Activated T-cell treated with anti-CD3 and anti-CD28 coated beads, Interleukin-2, amount 50 U/mL, for 48 hours (primary cell): ENCODE measurements at regions not wholly inside any gene's neighbourhood (a gene's known extent, or its start where the extent isn't known, plus 50 kb on each side); places are given as distances from the start of the nearest gene placed in this dataset.
"Not testable (repeated sequence)": the region's sequence is repeated elsewhere in the genome, so short reads cannot be mapped to it uniquely, and the experiment has no call there.

Source experiments
- DNase-seq, 2 experiments: peaks; one replicate each; pipeline ENCODE4 v3.0.0-alpha.2; 2020

- DNase-seq = no peak
These were observed 353.9 kb upstream of the LMCD1 start for GRCh38 chr3:8147711-8148110.

DNA sequence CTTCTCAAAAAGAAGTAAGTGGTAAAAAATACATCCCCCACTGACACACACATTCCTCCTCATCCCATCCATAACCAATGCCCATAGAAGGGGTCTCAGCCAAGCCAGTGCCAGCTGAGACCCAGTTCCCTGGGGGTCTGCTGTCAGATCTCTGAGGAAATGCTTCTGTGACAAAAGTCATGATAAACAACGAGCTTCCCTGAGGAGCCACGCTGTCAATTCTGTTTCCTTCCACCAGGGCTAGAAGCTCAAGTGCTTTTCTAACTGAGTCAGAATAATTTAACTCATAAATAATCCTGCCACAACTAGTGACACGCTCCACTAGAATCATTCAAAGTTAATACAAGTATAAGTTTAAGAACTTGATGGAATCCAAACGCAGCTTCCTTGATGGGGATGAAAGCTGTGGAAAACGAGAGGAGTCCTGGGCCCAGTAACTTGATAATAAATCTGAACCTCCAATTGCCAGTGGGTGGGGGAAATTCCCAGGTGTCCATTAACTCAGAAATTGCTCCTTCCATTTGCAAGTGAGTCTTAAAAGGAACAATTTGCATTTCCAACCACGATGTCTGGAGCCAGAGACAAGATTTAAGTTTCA is 348.7 kb upstream of the LMCD1 start:
- DNase-seq = no peak

- DNase-seq = no peak
These were observed 347.8 kb upstream of the LMCD1 start for GRCh38 chr3:8153800-8154199.

GRCh38 chr3:8154617-8155016 is 347.0 kb upstream of the LMCD1 start:
- no peak for DNase-seq

DNA sequence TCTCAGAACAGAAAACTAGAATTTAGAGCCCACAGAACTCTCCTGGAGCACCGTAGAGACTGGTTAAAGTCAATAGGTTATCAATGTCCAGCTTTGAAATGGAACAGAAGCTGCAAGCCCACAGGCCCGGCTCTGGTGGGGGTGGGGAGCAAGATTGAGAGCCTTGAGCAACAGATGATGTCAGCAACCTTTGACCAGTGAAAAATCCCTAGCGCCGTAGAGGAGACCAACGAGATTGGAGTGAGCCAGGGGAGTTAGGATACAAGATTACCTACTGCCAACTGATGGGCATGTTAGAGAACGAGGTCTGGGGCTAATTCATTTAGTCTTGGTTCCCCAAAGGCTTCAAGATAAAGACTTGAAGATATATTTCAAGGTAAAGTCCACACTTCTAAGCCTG is 345.5 kb upstream of the LMCD1 start:
- DNase-seq = no peak

DNA sequence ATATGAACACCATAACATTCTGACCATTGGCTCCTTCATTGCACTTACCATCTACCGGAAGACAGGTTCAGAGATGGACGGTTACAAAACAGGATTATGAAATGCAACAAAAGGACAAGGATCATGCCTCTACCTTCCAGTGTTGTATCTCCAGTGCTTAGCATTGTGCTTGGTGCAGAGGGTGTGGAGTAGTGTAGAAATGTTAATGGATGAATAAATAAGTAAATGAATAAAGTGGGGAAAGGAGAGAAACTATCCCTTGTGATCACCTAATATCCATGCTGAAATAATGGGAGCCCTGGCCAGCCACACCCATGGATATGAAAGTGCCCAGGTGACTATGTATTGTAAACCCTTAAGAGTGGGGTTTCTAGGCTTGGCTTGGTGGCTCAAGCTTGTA is 344.8 kb upstream of the LMCD1 start:
- DNase-seq = no peak

GRCh38 chr3:8157640-8158039 is 344.0 kb upstream of the LMCD1 start:
- no peak for DNase-seq

DNA sequence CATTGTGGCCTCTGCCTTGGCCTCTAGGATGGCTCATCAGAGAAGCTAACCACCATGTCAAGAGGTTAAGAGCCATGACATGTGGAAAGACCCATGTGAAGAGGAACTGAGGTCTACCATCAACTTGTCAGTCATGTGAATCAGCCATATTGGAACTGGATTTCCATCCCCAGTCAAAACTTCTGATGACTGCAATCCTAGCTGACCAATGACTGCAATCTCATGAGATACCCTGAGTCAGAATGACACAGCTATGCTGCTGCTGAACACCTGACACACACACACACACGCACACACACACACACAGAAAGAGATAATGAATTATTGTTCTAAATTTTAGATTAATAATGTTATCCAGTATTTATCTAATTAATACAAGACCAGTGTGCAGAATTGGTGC is 337.5 kb upstream of the LMCD1 start:
- no peak for DNase-seq

DNA sequence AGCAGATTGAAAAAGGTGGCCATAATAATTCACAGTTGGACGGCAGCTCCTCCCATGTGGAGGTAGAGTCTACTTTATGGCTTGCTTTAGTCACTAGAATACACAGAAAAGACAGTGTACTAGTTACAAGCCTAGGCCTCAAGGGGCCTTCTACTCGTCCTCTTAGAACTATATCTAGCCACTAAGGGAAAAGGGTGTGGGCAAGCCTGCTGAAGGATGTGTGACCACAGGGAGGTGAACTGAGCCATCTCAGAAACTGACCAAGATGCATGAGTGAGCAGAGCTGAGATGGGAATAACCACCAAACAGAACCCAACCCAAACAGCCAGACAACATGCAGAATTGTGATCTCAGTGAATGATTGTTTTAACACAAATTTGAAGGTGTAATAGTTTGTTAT is 335.6 kb upstream of the LMCD1 start:
- no peak for DNase-seq

- no peak for DNase-seq
These were observed 330.6 kb upstream of the LMCD1 start for GRCh38 chr3:8170971-8171508.

- DNase-seq = no peak
These were observed 327.7 kb upstream of the LMCD1 start for GRCh38 chr3:8173892-8174291.

DNA sequence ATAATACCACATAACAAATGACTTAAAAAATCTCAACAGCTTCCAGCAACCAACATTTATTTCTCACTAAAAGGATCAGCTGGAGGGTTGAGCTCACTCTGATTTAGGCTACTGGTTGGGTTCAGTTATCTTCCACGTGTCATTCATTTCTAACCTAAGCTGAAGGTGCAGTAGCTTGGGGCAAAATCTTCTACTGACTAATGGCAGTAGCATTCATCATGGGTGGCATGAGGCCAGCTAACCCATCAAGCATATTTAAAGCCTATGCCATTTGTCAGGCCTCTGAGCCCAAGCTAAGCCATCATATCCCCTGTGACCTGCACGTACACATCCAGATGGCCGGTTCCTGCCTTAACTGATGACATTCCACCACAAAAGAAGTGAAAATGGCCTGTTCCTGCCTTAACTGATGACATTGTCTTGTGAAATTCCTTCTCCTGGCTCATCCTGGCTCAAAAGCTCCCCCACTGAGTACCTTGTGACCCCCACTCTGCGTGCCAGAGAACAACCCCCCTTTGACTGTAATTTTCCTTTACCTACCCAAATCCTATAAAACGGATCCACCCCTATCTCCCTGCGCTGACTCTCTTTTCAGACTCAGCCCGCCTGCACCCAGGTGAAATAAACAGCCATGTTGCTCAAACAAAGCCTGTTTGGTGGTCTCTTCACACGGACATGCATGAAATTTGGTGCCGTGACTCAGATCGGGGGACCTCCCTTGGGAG is 324.7 kb upstream of the LMCD1 start:
- not testable (repeated sequence) for DNase-seq

GRCh38 chr3:8178516-8178915 is 323.1 kb upstream of the LMCD1 start:
- DNase-seq = not testable (repeated sequence)

GRCh38 chr3:8182904-8183303 is 318.7 kb upstream of the LMCD1 start:
- DNase-seq = no peak

- no peak for DNase-seq
These were observed 318.0 kb upstream of the LMCD1 start for GRCh38 chr3:8183627-8184026.

GRCh38 chr3:8186213-8186612 is 315.4 kb upstream of the LMCD1 start:
- no peak for DNase-seq

GRCh38 chr3:8187996-8188395 is 313.6 kb upstream of the LMCD1 start:
- no peak for DNase-seq

- no peak for DNase-seq
These were observed 312.6 kb upstream of the LMCD1 start for GRCh38 chr3:8189051-8189450.

DNA sequence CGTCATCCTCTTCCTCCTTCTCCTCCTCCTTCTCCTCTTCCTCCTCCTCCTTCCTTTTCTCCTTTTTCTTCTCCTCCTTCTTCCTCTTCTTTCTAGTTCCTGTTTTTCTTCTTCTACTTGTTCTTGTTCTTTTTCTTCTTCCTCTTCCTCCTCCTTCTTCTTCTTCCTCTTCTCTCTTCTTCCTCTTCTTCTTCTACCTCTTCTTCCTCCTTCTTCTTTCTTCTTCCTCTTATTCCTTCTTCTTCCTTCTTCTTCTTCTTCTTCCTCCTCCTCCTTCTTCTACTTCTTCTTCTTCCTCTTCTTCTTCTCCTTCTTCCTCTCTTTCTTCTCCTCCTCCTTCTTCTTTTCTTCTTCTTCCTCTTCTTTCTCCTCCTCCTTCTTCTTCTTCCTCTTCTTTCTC is 310.2 kb upstream of the LMCD1 start:
- DNase-seq = no peak

DNA sequence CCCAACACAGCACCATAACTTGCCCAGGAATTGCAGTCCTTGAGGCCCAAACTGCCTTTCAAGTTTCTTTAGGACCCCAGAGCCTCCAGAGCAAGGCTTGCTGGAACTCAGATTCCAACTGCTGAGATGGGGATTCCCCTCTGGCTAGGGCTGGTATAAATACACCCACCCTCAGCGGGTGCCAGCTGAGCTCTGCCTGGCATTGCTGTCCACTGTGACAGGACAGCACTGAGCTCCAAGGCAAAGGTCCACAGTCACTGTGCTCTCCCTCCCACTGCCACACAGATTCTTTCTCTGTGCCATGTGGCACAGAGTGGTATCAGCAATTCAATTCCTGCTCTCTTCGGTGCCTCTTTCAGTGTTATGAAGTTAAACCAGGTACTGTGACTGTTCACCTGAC is 304.2 kb upstream of the LMCD1 start:
- no peak for DNase-seq

GRCh38 chr3:8198605-8199004 is 303.0 kb upstream of the LMCD1 start:
- no peak for DNase-seq

- no peak for DNase-seq
These were observed 300.6 kb upstream of the LMCD1 start for GRCh38 chr3:8200996-8201395.

GRCh38 chr3:8201886-8202285 is 299.7 kb upstream of the LMCD1 start:
- DNase-seq = no peak

DNA sequence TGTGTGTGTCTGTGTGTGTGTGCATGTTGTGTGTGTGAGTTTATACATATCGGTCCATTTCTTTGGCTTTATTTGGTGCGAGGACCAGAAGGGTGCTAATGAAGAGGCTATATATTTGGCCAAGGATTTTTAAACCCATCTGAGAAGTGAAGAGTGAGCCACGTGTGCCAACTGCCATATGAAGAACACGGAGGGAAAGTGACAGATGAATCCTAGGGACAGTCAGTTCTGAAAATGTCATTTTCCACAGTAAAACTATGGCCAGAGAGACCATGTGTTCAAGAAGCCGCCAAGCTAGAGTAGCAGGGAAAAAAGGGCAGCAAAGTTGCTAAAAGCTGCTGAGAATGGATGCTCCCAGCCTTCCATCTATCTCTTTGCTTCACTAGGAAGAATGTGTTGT is 297.3 kb upstream of the LMCD1 start:
- no peak for DNase-seq
